Thyroid gland (tissue), 4 donors: ENCODE measurements at regions not wholly inside any gene's neighbourhood (a gene's known extent, or its start where the extent isn't known, plus 50 kb on each side); places are given as distances from the start of the nearest gene placed in this dataset.

Experiments used
- CTCF ChIP-seq, 6 experiments: fragments of 200-600 bp in 3 of 6; fragments of 450-650 bp in 3 of 6; sonication (generic) in 3 of 6; IDR thresholded peaks; one replicate each; pipeline ENCODE4 v1.5.1; 2016 to 2019; ENCODE audit warnings: antibody characterized with exemption in 6 of 6, mild to moderate bottlenecking in 2 of 6, inconsistent platforms in 1 of 6, moderate library complexity in 1 of 6
- POLR2A ChIP-seq, 2 donors: fragments of 450-650 bp; IDR thresholded peaks; one replicate each; pipeline ENCODE4 v1.6.1; 2017; ENCODE audit warnings: antibody characterized with exemption in 2 of 2, mild to moderate bottlenecking in 2 of 2, moderate library complexity in 1 of 2

- TF ChIP-seq CTCF (IDR thresholded peaks at IDR 0.05), result no peak
- TF ChIP-seq POLR2A (IDR thresholded peaks at IDR 0.05), result no peak
Measured at GRCh38 chrX:150032742-150033141, 94.5 kb upstream of the EOLA2 start.
